HG03045 (cell line): ENCODE measurements at regions not wholly inside any gene's neighbourhood (a gene's known extent, or its start where the extent isn't known, plus 50 kb on each side); places are given as distances from the start of the nearest gene placed in this dataset.
"Not testable (repeated sequence)": the region's sequence is repeated elsewhere in the genome, so short reads cannot be mapped to it uniquely, and the experiment has no call there.

Experiments used
- ATAC-seq: cut with Tn5 transposase; IDR thresholded peaks from one replicate; pipeline ENCODE4 v1.9.1; 2021; ENCODE audit warnings: mild to moderate bottlenecking, moderate library complexity; ENCODE audit not compliant: unreplicated experiment

DNA sequence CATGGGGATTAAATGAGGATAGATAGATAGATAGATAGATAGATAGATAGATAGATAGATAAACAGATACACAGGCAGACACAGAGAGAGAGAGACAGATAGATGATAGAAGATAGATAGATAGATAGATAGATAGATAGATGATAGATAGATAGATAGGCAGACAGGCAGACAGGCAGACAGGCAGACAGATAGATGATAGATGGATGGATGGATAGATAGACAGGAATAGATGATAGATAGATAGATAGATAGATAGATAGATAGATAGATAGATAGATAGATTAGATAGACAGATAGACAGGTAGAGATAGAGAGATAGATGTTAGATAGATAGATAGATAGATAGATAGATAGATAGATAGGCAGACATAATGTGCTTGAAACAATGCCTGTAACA is 137.3 kb downstream of the MED10 start:
- ATAC-seq, result not testable (repeated sequence)

DNA sequence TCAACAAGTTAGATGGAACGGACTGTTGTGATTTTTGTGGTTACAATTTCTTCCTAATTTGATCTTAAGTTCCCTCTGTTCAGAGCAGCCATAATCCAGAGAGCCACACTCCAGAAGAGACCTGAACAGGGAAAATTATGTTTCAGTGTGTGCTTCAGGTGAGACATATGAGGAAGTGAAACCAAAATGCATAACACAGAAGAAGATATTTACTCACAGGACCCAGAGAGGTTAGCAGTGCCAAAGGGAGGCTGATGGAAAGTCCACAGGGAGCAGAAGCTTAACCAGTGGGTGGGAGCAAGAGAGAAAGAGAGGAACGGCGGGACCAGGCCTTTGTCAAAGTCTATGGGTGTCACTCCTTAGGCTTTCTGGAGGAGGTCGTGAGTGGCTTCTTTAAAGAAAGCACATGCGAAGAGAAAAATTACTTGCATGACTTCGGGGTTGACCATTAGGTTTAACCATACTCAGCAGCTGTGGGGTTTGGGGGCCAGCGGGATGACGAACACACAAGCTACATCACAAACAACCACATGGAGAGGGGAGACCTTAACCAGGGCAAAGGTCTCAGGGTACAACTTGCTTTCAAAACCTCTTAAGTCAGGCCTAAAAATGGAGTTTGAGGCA is 141.4 kb downstream of the MED10 start:
- ATAC-seq, result no peak

- ATAC-seq, result no peak
Observed at GRCh38 chr5:6236170-6236793, 142.1 kb downstream of the MED10 start.

GRCh38 chr5:6235726-6236125 is 142.6 kb downstream of the MED10 start:
- ATAC-seq, result no peak

- ATAC-seq, result no peak
Observed at GRCh38 chr5:6228257-6229250, 149.8 kb downstream of the MED10 start.

DNA sequence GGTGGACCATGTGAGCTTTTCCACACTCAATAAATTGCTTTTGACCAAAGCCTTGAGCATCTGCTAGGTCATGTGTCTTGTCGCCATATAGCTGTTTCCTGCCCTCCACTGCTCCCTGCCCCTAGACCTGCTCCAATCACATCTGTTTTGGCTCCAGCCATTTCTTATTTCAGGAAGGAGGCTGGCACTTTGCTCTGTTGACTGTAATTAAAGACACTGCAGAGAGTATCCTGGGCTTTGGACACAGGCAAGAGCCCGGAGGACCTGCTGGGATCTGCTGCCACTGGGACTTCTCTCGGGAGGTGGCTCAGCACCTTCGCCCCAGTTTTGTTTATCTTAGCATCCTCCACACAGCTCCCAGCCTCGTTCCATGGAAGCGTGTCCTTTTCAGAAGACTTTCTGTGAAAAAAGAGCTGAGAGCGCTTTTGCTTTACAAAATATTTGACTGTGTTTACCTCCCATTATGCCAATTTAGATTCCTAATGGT is 153.2 kb downstream of the MED10 start:
- ATAC-seq, result no peak

DNA sequence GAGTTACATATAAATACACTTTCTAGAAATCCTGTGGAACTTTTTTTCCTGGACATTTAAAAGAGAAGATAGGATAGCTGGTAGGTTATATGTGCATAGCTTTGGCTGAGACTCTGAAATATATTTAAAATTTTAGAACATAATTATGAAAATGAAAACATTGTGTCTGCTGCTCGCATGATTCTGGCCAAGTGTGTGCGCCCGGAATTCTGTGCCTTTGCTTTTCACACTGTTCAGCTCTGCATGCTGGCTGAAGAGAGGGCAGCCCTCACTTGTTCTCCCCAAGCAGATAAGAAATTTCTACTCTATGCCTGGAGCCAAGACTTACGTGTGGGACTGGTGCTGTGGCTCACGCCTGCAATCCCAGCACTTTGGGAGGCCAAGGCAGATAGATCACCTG is 153.9 kb downstream of the MED10 start:
- ATAC-seq, result no peak

DNA sequence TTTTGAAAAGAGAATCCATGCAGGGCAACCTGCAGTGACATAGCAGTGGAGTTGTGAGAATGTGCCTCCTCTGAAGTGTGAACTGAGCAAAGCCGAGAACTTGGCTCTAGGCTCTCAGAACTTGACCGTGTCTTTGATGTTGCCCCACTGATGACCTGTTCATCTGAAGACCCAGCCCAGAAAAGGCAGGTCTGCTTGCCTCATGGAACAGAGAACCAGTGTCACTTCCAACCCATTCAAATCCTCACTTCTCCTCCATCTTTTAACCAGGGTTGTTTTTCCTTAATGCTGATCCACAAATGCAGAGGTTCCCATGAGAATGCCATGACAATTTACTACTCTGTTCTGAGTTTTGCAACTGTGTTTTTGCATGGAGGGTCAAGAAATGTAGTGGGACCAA is 155.4 kb downstream of the MED10 start:
- ATAC-seq, result no peak

- no peak for ATAC-seq
Observed at GRCh38 chr5:6222121-6222520, 156.2 kb downstream of the MED10 start.

DNA sequence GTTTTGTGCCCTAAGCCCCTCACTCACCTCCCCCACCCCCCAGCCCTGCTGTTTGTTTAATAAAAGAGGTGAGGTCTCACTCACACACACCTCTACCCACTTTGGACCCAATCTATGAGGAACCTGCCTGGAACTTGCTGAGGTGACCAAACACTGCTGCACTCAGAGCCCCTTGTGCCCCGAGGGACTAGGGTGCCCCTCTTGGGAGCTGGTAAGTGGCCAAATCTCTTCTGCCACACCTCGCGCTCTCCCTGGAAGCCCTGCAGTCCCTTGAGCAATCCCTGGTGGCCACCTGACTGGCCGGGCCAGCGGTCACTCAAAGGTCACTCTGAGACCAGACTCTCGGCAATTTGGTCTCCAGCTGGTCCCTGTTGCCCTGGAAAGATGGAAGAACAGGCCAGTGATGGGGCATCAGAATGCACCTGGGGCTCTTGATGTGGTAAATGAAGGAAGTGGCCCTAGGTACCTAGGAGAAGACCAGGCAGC is 157.2 kb downstream of the MED10 start:
- ATAC-seq, result no peak

DNA sequence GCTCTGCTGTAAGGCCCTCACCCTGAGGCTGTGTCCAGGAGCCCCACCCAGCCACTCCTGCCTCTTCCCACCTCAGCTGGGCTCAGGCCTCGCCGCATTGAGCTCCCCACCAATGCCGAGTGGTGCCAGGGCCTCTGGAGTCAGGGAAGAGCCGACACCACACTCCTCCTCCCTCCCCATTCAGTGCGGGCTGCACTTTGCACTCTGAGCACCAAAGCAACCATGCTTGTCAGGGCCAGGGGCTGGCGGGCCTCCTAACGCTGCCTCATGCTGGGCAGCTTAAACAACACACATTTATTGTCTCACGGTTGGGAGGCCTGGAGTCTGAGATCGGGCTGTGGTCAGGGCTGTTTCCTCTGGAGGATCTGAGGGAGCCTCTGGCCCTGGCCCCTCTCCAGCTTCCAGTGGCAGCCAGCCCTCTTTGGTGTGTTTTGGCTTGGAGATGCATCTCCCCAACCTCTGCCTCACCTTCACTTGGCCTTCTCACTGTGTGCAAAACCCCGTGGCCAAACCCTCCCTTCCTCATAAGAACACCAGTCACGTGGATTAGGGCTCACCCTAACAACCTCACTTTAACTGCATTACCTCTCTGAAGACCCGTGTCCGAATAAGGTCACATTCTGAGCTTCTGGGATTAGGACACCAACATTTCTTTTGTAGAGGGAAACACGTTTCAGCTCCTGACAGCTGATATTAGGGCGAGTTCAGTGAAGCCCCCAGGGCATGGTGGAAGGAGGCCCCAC is 157.8 kb downstream of the MED10 start:
- ATAC-seq, result no peak

GRCh38 chr5:6218517-6218916 is 159.8 kb downstream of the MED10 start:
- ATAC-seq, result no peak

- ATAC-seq, result no peak
Observed at GRCh38 chr5:6218116-6218515, 160.2 kb downstream of the MED10 start.

GRCh38 chr5:6216471-6217075 is 161.8 kb downstream of the MED10 start:
- ATAC-seq, result no peak

DNA sequence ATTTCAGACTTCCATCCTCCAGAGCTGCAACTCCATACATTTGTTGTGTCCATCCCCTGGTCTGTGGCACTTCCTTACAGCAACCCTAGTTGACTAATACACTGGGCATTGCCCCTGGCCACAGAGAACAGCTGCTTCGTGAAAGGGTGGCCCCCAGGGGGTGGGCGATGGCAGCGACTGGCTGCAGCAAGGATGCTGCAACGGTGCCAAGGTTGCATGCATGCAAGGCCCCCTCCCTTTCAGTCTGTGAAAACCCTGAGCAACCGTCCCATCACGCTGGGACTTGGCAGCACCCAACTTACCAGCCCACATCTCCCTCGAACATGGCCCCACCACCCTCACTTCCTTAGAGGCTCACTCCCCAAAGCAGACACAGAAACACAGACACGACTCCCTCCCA is 162.5 kb downstream of the MED10 start:
- no peak for ATAC-seq

DNA sequence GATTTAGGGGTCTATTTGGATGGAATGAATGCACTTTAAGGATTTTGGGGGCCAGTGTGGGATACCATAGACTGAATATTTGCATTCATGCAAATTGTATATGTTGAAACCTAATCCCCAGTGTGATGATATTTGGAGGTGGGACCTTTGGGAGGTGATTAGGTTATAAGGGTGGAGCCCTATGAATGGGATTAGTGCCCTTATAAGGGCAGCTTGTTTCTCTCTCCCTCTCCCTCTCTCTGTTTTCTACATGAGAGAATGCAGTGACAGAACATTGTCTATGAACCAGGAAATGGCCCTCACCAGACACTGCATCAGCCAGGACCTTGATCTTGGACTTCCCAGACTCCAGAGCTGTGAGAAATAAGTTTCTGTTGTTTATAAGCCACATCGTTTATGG is 166.1 kb downstream of the MED10 start:
- ATAC-seq, result no peak

DNA sequence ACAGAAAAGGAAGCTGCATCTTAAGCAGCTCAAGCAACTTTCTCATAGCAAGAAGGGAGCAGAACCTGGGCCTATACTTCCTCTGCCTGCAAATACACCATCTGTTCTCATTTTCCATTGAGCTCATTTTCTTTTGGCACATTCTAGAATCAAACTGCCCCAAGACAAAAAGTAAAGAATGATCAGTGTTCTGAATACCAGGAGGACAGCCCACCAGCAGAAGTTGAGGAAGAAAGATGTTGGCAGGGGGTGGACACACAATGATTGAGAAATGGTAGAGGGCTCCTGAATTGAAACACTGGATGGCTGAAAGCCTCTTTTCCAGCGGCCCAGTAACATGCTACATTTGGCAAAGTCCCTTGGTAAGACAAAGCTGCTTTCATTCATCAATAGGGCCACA is 171.8 kb downstream of the MED10 start:
- ATAC-seq, result no peak

GRCh38 chr5:6202968-6203365 is 175.4 kb downstream of the MED10 start:
- ATAC-seq, result no peak

- no peak for ATAC-seq
Observed at GRCh38 chr5:6202149-6202967, 176.0 kb downstream of the MED10 start.

- ATAC-seq, result no peak
Observed at GRCh38 chr5:6201631-6202030, 176.7 kb downstream of the MED10 start.
